ENCODE measurements at regions not wholly inside any gene's neighbourhood (a gene's known extent, or its start where the extent isn't known, plus 50 kb on each side); places are given as distances from the start of the nearest gene placed in this dataset.

DNA sequence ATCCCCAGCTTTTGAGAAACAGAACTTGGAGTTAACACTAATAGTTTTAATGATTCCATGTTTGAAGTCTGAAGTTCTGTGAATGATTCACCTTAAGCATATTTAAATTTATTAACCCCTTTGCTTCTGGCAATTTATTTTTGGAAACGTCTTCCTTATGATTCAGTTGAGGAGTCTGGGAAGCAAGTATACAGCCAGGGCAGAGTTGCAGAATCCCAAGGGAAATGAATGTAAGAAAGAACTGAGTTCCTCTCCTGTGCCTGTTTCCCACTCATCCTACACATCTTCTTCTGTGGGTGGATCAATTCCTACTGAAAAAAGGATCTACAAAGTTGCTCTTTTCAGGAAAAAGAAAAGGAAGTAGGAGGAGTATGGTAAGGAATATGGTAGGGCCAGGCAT lies 108.2 kb upstream of the CCDC91 start:
- no peaks in the 10 kb centered on the region for H3K9me1 ChIP-seq (replicated peaks; ENCODE audit: control insufficient read depth, extremely low read depth, insufficient read depth, low read length)
- intact Hi-C loops (cut with micrococcal nuclease) (no loop called here), dilution Hi-C loops (cut with MboI; ENCODE audit: extremely low pct_ligation_motif_present, low sequenced_read_pairs) (no loop called here)
- no peak overlapping the region for H3K9ac ChIP-seq (replicated peaks; ENCODE audit: extremely low read depth, insufficient read depth, low read length)
- H3K27me3 ChIP-seq (ENCODE audit: control insufficient read depth in 2 of 2, insufficient read depth in 2 of 2, low read length in 2 of 2) = no peaks in the 10 kb centered on the region
- no peak for FAIRE-seq
- H3K4me2 ChIP-seq (ENCODE audit: insufficient read depth, low read length) = no peak overlapping the region
- DNase-seq (ENCODE audit: low read depth, low spot score) = no peak
- no TSS peak for BruUV-seq (replicated peaks)
- no peak overlapping the region for H2AFZ ChIP-seq (ENCODE audit: low read depth, low read length)
- TF ChIP-seq POLR2AphosphoS5 (IDR thresholded peaks at IDR 0.05; ENCODE audit: insufficient read depth, low read depth, low read length) (no peak), GATA2 (IDR thresholded peaks at IDR 0.05; ENCODE audit: insufficient read depth, insufficient read length, low read depth, low read length) (no peak), JUN (IDR thresholded peaks at IDR 0.05; ENCODE audit: borderline replicate concordance, insufficient read depth, insufficient read length, low read depth) (no peak), FOS (IDR thresholded peaks at IDR 0.05; ENCODE audit: borderline replicate concordance, insufficient read depth, low read length) (no peak), POLR2A (IDR thresholded peaks at IDR 0.05; ENCODE audit: low read depth, low read length) (no peak), EZH2 (IDR thresholded peaks at IDR 0.05; ENCODE audit: borderline replicate concordance, low read depth, low read length, severe bottlenecking) (no peak), MYC (IDR thresholded peaks at IDR 0.05; ENCODE audit: low read depth, low read length) (no peak)
- TF ChIP-seq, protein P1, sequence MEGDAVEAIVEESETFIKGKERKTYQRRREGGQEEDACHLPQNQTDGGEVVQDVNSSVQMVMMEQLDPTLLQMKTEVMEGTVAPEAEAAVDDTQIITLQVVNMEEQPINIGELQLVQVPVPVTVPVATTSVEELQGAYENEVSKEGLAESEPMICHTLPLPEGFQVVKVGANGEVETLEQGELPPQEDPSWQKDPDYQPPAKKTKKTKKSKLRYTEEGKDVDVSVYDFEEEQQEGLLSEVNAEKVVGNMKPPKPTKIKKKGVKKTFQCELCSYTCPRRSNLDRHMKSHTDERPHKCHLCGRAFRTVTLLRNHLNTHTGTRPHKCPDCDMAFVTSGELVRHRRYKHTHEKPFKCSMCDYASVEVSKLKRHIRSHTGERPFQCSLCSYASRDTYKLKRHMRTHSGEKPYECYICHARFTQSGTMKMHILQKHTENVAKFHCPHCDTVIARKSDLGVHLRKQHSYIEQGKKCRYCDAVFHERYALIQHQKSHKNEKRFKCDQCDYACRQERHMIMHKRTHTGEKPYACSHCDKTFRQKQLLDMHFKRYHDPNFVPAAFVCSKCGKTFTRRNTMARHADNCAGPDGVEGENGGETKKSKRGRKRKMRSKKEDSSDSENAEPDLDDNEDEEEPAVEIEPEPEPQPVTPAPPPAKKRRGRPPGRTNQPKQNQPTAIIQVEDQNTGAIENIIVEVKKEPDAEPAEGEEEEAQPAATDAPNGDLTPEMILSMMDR (IDR thresholded peaks at IDR 0.05; ENCODE audit: extremely low read depth in 1 of 2, insufficient read depth in 1 of 2, low read depth in 1 of 2, low read length in 2 of 2) = no peak
- TF ChIP-seq, protein P2, sequence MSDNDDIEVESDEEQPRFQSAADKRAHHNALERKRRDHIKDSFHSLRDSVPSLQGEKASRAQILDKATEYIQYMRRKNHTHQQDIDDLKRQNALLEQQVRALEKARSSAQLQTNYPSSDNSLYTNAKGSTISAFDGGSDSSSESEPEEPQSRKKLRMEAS (IDR thresholded peaks at IDR 0.05; ENCODE audit: insufficient read depth, insufficient read length) = no peak
- H3K79me2 ChIP-seq (ENCODE audit: control insufficient read depth, insufficient read depth, low read length) = no peaks in the 10 kb centered on the region
- no peak overlapping the region for H3K27ac ChIP-seq (ENCODE audit: insufficient read depth, low read depth, low read length)
- no peaks in the 10 kb centered on the region for H4K20me1 ChIP-seq (replicated peaks; ENCODE audit: control insufficient read depth, extremely low read depth, insufficient read depth, low read length)
- no peaks in the 10 kb centered on the region for H3K9me3 ChIP-seq (replicated peaks; ENCODE audit: control insufficient read depth, insufficient read depth, low read length)
- H3K4me1 ChIP-seq (ENCODE audit: control insufficient read depth, extremely low read depth, insufficient read depth, low read length) = no peaks in the 10 kb centered on the region
- POLR2A ChIA-PET = no interaction called here
- no peak overlapping the region for H3K4me3 ChIP-seq (replicated peaks in 1 of 3; ENCODE audit: insufficient read depth in 1 of 3, low read depth in 1 of 3, low read length in 3 of 3)
- H3K36me3 ChIP-seq (ENCODE audit: control insufficient read depth in 2 of 2, extremely low read depth in 1 of 2, insufficient read depth in 2 of 2, low read length in 2 of 2) = no peaks in the 10 kb centered on the region
- CTCF ChIA-PET = no interaction called here
